ENCODE measurements at regions not wholly inside any gene's neighbourhood (a gene's known extent, or its start where the extent isn't known, plus 50 kb on each side); places are given as distances from the start of the nearest gene placed in this dataset.

- TF ChIP-seq POLR2A (IDR thresholded peaks at IDR 0.05; ENCODE audit: low read length) (no peak), GATA1 (IDR thresholded peaks at IDR 0.05; ENCODE audit: low read depth, low read length) (no peak)
These were observed 550.0 kb upstream of the ALCAM start for GRCh38 chr3:104816716-104817115.
